ENCODE measurements at regions not wholly inside any gene's neighbourhood (a gene's known extent, or its start where the extent isn't known, plus 50 kb on each side); places are given as distances from the start of the nearest gene placed in this dataset.

DNA sequence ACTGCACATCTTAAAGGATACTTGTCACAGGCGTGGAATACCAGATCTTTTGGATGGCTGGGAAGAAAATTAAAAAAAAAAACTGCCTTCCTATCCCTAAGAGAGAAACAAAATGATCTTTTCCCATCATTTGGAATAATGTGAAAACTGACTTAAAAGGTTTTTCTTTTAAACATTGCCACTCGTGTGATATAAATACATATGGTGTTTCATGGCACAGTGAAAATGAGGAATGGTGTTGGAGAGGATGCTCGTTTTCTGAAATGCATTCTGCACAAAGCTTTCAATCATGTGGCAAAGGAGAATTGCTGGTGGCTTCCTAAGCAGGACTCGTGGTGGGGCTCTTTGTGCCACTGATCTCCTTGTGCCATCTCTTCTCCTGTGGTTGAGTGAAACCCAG lies 74.9 kb upstream of the LRRC4C start:
- Histone ChIP-seq H3K27me3 (ENCODE audit: insufficient read depth, low read depth, low read length) (no peaks in the 10 kb centered on the region), H2AFZ (ENCODE audit: low read depth, low read length) (no peak overlapping the region), H3K9me3 (ENCODE audit: low read length) (no peaks in the 10 kb centered on the region), H3K4me2 (ENCODE audit: low read length) (no peak overlapping the region), H3K9me2 (ENCODE audit: insufficient read depth, low read length) (no peaks in the 10 kb centered on the region), H4K20me1 (ENCODE audit: insufficient read depth) (no peaks in the 10 kb centered on the region), H3F3A (ENCODE audit: insufficient read depth, low read length, poor library complexity, severe bottlenecking) (no peaks in the 10 kb centered on the region), H3K27ac (ENCODE audit: low read length) (no peak overlapping the region), H3K4me3 (ENCODE audit: low read length) (no peak overlapping the region), H3K36me3 (ENCODE audit: insufficient read depth, low read length) (no peaks in the 10 kb centered on the region), H3K79me2 (replicated peaks; ENCODE audit: insufficient read depth, low read length) (no peaks in the 10 kb centered on the region), H3K9ac (ENCODE audit: low read length) (no peak overlapping the region)
- no peak for TF ChIP-seq CTCF (IDR thresholded peaks at IDR 0.05; ENCODE audit: poor library complexity, severe bottlenecking)
- TF ChIP-seq EZH2 (IDR thresholded peaks at IDR 0.05; ENCODE audit: borderline replicate concordance, insufficient read depth, low read length, poor library complexity, severe bottlenecking), result no peak
- no peak for TF ChIP-seq RAD21 (conservative IDR thresholded peaks at IDR 0.05)
- TF ChIP-seq MXI1 (conservative IDR thresholded peaks at IDR 0.05; ENCODE audit: poor library complexity, severe bottlenecking), result no peak
- no peak for TF ChIP-seq EP300 (conservative IDR thresholded peaks at IDR 0.05; ENCODE audit: poor library complexity, severe bottlenecking)
- TF ChIP-seq POLR2AphosphoS5 (IDR thresholded peaks at IDR 0.05), result no peak
- no peak for TF ChIP-seq SMC3 (conservative IDR thresholded peaks at IDR 0.05; ENCODE audit: poor library complexity)
- no peak for TF ChIP-seq TAF1 (IDR thresholded peaks at IDR 0.05; ENCODE audit: low read depth)
- no peak for TF ChIP-seq REST (IDR thresholded peaks at IDR 0.05; ENCODE audit: borderline replicate concordance)

GRCh38 chr11:41534861-41535260 lies 75.4 kb upstream of the LRRC4C start:
- Histone ChIP-seq H3K9me2 (ENCODE audit: insufficient read depth, low read length) (no peaks in the 10 kb centered on the region), H3K4me3 (ENCODE audit: low read length) (no peak overlapping the region), H3K27me3 (ENCODE audit: insufficient read depth, low read depth, low read length) (no peaks in the 10 kb centered on the region), H3K36me3 (ENCODE audit: insufficient read depth, low read length) (no peaks in the 10 kb centered on the region), H2AFZ (ENCODE audit: low read depth, low read length) (no peak overlapping the region), H3K79me2 (replicated peaks; ENCODE audit: insufficient read depth, low read length) (no peaks in the 10 kb centered on the region), H4K20me1 (ENCODE audit: insufficient read depth) (no peaks in the 10 kb centered on the region), H3K9ac (ENCODE audit: low read length) (no peak overlapping the region), H3F3A (ENCODE audit: insufficient read depth, low read length, poor library complexity, severe bottlenecking) (no peaks in the 10 kb centered on the region), H3K27ac (ENCODE audit: low read length) (no peak overlapping the region), H3K4me2 (ENCODE audit: low read length) (no peak overlapping the region), H3K9me3 (ENCODE audit: low read length) (no peaks in the 10 kb centered on the region)
- no peak for TF ChIP-seq REST (IDR thresholded peaks at IDR 0.05; ENCODE audit: borderline replicate concordance)
- no peak for TF ChIP-seq CTCF (IDR thresholded peaks at IDR 0.05; ENCODE audit: poor library complexity, severe bottlenecking)
- no peak for TF ChIP-seq MXI1 (conservative IDR thresholded peaks at IDR 0.05; ENCODE audit: poor library complexity, severe bottlenecking)
- TF ChIP-seq SMC3 (conservative IDR thresholded peaks at IDR 0.05; ENCODE audit: poor library complexity), result no peak
- TF ChIP-seq EP300 (conservative IDR thresholded peaks at IDR 0.05; ENCODE audit: poor library complexity, severe bottlenecking), result no peak
- no peak for TF ChIP-seq POLR2AphosphoS5 (IDR thresholded peaks at IDR 0.05)
- no peak for TF ChIP-seq TAF1 (IDR thresholded peaks at IDR 0.05; ENCODE audit: low read depth)
- no peak for TF ChIP-seq EZH2 (IDR thresholded peaks at IDR 0.05; ENCODE audit: borderline replicate concordance, insufficient read depth, low read length, poor library complexity, severe bottlenecking)
